ENCODE measurements at regions not wholly inside any gene's neighbourhood (a gene's known extent, or its start where the extent isn't known, plus 50 kb on each side); places are given as distances from the start of the nearest gene placed in this dataset.

DNA sequence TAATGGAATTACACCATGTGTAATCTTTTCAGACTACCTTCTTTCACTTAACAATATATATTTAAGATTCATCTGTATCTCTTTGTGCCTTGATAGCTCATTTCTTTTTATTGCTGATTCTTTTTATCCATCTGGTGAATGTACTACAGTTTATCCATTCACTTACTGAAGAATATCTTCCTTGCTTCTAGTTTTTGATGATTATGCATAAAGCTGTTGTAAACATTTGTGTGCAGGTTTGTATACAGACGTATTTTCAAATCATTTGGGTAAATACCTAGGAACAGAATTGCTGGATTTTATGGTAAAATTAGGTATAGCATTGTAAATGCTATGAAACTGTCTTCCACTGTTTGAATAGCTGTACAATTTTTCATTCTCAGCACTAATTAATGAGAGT, 592.6 kb upstream of the HS6ST1 start:
- TF ChIP-seq, protein P1, sequence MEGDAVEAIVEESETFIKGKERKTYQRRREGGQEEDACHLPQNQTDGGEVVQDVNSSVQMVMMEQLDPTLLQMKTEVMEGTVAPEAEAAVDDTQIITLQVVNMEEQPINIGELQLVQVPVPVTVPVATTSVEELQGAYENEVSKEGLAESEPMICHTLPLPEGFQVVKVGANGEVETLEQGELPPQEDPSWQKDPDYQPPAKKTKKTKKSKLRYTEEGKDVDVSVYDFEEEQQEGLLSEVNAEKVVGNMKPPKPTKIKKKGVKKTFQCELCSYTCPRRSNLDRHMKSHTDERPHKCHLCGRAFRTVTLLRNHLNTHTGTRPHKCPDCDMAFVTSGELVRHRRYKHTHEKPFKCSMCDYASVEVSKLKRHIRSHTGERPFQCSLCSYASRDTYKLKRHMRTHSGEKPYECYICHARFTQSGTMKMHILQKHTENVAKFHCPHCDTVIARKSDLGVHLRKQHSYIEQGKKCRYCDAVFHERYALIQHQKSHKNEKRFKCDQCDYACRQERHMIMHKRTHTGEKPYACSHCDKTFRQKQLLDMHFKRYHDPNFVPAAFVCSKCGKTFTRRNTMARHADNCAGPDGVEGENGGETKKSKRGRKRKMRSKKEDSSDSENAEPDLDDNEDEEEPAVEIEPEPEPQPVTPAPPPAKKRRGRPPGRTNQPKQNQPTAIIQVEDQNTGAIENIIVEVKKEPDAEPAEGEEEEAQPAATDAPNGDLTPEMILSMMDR (IDR thresholded peaks at IDR 0.05; ENCODE audit: insufficient read depth, low read length) = no peak
- TF ChIP-seq POLR2AphosphoS5 (IDR thresholded peaks at IDR 0.05; ENCODE audit: low read depth) = no peak
- TF ChIP-seq, protein P2, sequence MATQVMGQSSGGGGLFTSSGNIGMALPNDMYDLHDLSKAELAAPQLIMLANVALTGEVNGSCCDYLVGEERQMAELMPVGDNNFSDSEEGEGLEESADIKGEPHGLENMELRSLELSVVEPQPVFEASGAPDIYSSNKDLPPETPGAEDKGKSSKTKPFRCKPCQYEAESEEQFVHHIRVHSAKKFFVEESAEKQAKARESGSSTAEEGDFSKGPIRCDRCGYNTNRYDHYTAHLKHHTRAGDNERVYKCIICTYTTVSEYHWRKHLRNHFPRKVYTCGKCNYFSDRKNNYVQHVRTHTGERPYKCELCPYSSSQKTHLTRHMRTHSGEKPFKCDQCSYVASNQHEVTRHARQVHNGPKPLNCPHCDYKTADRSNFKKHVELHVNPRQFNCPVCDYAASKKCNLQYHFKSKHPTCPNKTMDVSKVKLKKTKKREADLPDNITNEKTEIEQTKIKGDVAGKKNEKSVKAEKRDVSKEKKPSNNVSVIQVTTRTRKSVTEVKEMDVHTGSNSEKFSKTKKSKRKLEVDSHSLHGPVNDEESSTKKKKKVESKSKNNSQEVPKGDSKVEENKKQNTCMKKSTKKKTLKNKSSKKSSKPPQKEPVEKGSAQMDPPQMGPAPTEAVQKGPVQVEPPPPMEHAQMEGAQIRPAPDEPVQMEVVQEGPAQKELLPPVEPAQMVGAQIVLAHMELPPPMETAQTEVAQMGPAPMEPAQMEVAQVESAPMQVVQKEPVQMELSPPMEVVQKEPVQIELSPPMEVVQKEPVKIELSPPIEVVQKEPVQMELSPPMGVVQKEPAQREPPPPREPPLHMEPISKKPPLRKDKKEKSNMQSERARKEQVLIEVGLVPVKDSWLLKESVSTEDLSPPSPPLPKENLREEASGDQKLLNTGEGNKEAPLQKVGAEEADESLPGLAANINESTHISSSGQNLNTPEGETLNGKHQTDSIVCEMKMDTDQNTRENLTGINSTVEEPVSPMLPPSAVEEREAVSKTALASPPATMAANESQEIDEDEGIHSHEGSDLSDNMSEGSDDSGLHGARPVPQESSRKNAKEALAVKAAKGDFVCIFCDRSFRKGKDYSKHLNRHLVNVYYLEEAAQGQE (IDR thresholded peaks at IDR 0.05; ENCODE audit: insufficient replicate concordance, low read depth) = no peak
- no peak for TF ChIP-seq GABPA (IDR thresholded peaks at IDR 0.05; ENCODE audit: low read depth)

Data from HL-60 (cell line).